Erythroblast (primary cell): ENCODE measurements at regions not wholly inside any gene's neighbourhood (a gene's known extent, or its start where the extent isn't known, plus 50 kb on each side); places are given as distances from the start of the nearest gene placed in this dataset.

Experiments
- GATA1 ChIP-seq: IDR thresholded peaks from 2 replicates; pipeline ENCODE4 v1.6.1; 2011; ENCODE audit warnings: low read depth, mild to moderate bottlenecking, control low read depth, low read length, moderate library complexity
- POLR2A ChIP-seq: IDR thresholded peaks from 2 replicates; pipeline ENCODE4 v1.6.1; 2011; ENCODE audit warnings: mild to moderate bottlenecking, low read length

GRCh38 chr9:79470954-79471353, 100.8 kb upstream of the TLE4 start:
- no peak for TF ChIP-seq POLR2A
- no peak for TF ChIP-seq GATA1
